ENCODE measurements at regions not wholly inside any gene's neighbourhood (a gene's known extent, or its start where the extent isn't known, plus 50 kb on each side); places are given as distances from the start of the nearest gene placed in this dataset.

DNA sequence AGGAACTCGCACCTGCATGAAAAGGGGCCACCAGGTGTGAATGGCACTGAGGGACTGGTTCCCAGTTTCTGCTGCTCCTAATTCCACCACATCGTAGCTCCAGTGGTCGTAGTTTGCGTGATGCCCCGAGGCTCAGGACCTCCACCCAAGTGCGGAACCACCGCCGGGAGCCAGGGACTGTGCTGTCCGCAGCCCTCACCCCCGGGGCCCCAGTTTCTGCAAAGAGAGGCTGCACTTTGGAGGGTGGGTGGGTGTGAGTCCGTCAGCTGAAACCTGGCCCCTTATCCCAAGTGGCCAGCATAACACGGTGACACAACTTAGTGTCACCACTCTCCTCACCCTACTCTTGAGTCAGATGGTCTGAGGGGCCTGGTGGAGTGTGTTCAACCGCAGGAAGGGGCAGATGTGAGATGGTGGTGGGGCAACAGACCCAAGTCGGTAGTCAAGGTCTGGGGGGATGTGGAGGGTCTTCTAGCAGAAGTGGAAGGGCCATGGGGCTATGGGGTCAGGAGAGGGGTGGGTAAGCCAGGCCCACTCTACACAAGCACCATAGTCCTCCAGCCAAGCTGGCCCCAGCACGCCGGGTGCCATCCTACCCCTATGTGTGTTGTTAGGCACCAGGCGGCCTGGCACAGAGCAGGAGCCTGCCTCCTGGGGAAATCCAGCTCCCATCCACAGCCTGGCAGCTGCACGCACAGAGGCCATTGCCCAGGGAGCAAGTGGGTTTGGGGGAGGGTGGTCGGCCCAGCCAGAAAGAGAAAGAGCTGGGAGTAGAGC, 1301.6 kb downstream of the UQCRFS1 start:
- no peak overlapping the region for H3K27ac ChIP-seq
- H3K27me3 ChIP-seq (replicated peaks; ENCODE audit: insufficient read depth) = no peaks in the 10 kb centered on the region
- no peak for ATAC-seq (ENCODE audit: insufficient number of reproducible peaks, low FRiP score, low read depth)
- no peak for DNase-seq (ENCODE audit: low spot score)
- H3K4me3 ChIP-seq = no peak overlapping the region
- H3K36me3 ChIP-seq = no peaks in the 10 kb centered on the region
- TF ChIP-seq, protein P1, sequence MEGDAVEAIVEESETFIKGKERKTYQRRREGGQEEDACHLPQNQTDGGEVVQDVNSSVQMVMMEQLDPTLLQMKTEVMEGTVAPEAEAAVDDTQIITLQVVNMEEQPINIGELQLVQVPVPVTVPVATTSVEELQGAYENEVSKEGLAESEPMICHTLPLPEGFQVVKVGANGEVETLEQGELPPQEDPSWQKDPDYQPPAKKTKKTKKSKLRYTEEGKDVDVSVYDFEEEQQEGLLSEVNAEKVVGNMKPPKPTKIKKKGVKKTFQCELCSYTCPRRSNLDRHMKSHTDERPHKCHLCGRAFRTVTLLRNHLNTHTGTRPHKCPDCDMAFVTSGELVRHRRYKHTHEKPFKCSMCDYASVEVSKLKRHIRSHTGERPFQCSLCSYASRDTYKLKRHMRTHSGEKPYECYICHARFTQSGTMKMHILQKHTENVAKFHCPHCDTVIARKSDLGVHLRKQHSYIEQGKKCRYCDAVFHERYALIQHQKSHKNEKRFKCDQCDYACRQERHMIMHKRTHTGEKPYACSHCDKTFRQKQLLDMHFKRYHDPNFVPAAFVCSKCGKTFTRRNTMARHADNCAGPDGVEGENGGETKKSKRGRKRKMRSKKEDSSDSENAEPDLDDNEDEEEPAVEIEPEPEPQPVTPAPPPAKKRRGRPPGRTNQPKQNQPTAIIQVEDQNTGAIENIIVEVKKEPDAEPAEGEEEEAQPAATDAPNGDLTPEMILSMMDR (IDR thresholded peaks at IDR 0.05) = no peak
- H3K9me3 ChIP-seq = no peaks in the 10 kb centered on the region
- H3K4me1 ChIP-seq (ENCODE audit: control insufficient read depth in 1 of 2, low read depth in 2 of 2) = no peaks in the 10 kb centered on the region

- no peak for ATAC-seq (ENCODE audit: insufficient number of reproducible peaks, low FRiP score, low read depth)
- TF ChIP-seq, protein P1 (IDR thresholded peaks at IDR 0.05) = no peak
Observed at GRCh38 chr19:27909861-27910260, 1303.1 kb downstream of the UQCRFS1 start.

GRCh38 chr19:27909185-27909840, 1303.6 kb downstream of the UQCRFS1 start:
- no peaks in the 10 kb centered on the region for H3K36me3 ChIP-seq
- DNase-seq (ENCODE audit: low spot score) = no peak
- H3K27ac ChIP-seq = no peak overlapping the region
- no peak overlapping the region for H3K4me3 ChIP-seq
- TF ChIP-seq, protein P1 (IDR thresholded peaks at IDR 0.05) = no peak
- H3K4me1 ChIP-seq (ENCODE audit: control insufficient read depth in 1 of 2, low read depth in 2 of 2) = no peaks in the 10 kb centered on the region
- no peaks in the 10 kb centered on the region for H3K27me3 ChIP-seq (replicated peaks; ENCODE audit: insufficient read depth)
- ATAC-seq (ENCODE audit: insufficient number of reproducible peaks, low FRiP score, low read depth) = no peak
- H3K9me3 ChIP-seq = no peaks in the 10 kb centered on the region

More at GRCh38 chr19:27909861-27910260, 1303.1 kb downstream of the UQCRFS1 start:
- Histone ChIP-seq H3K9me3 (no peaks in the 10 kb centered on the region), H3K27me3 (replicated peaks; ENCODE audit: insufficient read depth) (no peaks in the 10 kb centered on the region), H3K36me3 (no peaks in the 10 kb centered on the region), H3K4me1 (ENCODE audit: control insufficient read depth in 1 of 2, low read depth in 2 of 2) (no peaks in the 10 kb centered on the region), H3K27ac (no peak overlapping the region), H3K4me3 (no peak overlapping the region)
- DNase-seq (ENCODE audit: low spot score) = no peak

- ATAC-seq (ENCODE audit: insufficient number of reproducible peaks, low FRiP score, low read depth) = no peak
- no peak overlapping the region for H3K27ac ChIP-seq
- no peak overlapping the region for H3K4me3 ChIP-seq
Observed at GRCh38 chr19:27906081-27906480, 1306.9 kb downstream of the UQCRFS1 start.

DNA sequence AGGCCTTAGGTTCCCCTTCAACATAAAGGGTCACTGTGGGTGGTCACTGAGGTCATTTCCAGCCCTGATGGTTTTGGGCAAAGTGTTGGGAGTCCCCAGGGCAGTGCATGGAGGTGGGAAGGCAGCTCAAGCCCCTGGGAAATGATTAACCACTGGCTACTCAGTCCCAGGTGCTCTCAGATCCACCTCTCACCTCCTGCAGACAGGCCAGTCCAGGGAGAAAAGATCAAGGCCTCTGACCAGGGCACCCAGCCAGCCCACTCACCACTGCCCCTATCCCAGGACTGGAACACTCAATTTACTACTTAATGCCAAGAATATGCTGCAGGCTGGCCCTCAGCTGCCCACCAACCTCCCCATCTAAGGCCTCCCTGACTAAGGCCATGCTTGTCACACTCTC, 1307.9 kb downstream of the UQCRFS1 start:
- TF ChIP-seq, protein P1 (IDR thresholded peaks at IDR 0.05) = no peak
- Histone ChIP-seq H3K4me1 (ENCODE audit: control insufficient read depth in 1 of 2, low read depth in 2 of 2) (no peaks in the 10 kb centered on the region), H3K27me3 (replicated peaks; ENCODE audit: insufficient read depth) (no peaks in the 10 kb centered on the region), H3K27ac (no peak overlapping the region), H3K9me3 (no peaks in the 10 kb centered on the region), H3K4me3 (no peak overlapping the region), H3K36me3 (no peaks in the 10 kb centered on the region)
- DNase-seq (ENCODE audit: low spot score) (no peak), ATAC-seq (ENCODE audit: insufficient number of reproducible peaks, low FRiP score, low read depth) (no peak)

More at GRCh38 chr19:27906081-27906480, 1306.9 kb downstream of the UQCRFS1 start:
- no peaks in the 10 kb centered on the region for H3K27me3 ChIP-seq (replicated peaks; ENCODE audit: insufficient read depth)
- DNase-seq (ENCODE audit: low spot score) = no peak
- no peaks in the 10 kb centered on the region for H3K36me3 ChIP-seq
- H3K4me1 ChIP-seq (ENCODE audit: control insufficient read depth in 1 of 2, low read depth in 2 of 2) = no peaks in the 10 kb centered on the region
- no peaks in the 10 kb centered on the region for H3K9me3 ChIP-seq
- TF ChIP-seq, protein P1 (IDR thresholded peaks at IDR 0.05) = no peak
